GM12864 (cell line): ENCODE measurements at regions not wholly inside any gene's neighbourhood (a gene's known extent, or its start where the extent isn't known, plus 50 kb on each side); places are given as distances from the start of the nearest gene placed in this dataset.

Source experiments
- DNase-seq: peaks from one replicate; pipeline ENCODE4 v3.0.0-alpha.2; 2011; ENCODE audit warnings: low read depth
- H3K4me3 ChIP-seq: 2 replicates; pipeline ENCODE4 v1.5.1; 2011; ENCODE audit warnings: mild to moderate bottlenecking, low read depth, low read length, control low read depth
- CTCF ChIP-seq: IDR thresholded peaks from 2 replicates; pipeline ENCODE4 v1.5.1; 2011; ENCODE audit warnings: low read depth, mild to moderate bottlenecking, moderate library complexity, low read length, control low read depth, inconsistent platforms; ENCODE audit errors: missing control alignments

DNA sequence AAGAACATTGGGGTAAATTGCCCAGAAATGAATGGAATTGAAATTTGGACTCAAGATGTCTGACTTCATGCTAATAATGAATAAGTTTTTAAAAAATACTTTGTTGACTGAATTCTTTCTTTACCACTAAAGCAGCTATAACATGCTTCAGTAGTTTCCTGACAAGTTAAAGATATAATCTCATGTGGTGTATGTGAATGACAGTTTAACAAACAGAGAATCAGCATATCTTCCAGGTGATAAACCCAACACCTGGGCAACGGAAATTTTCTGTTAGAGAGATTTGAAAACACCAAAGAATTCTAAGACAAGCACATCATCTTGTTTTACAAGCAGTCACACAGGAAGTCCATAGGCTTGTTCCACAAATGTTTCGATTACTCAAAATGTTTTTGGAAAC lies 372.6 kb upstream of the VRK2 start:
- no peak for DNase-seq
- no peak overlapping the region for H3K4me3 ChIP-seq
- no peak for TF ChIP-seq CTCF

GRCh38 chr2:57674743-57675142 lies 371.9 kb upstream of the VRK2 start:
- TF ChIP-seq CTCF: no peak
- no peak for DNase-seq
- no peak overlapping the region for H3K4me3 ChIP-seq

- no peak overlapping the region for H3K4me3 ChIP-seq
- no peak for TF ChIP-seq CTCF
- no peak for DNase-seq
Measured at GRCh38 chr2:57677296-57677695, 369.3 kb upstream of the VRK2 start.

- no peak overlapping the region for H3K4me3 ChIP-seq
- TF ChIP-seq CTCF: no peak
- no peak for DNase-seq
Measured at GRCh38 chr2:57681650-57682049, 365.0 kb upstream of the VRK2 start.

- no peak for TF ChIP-seq CTCF
- no peak for DNase-seq
- H3K4me3 ChIP-seq: no peak overlapping the region
Measured at GRCh38 chr2:57685032-57685431, 361.6 kb upstream of the VRK2 start.

DNA sequence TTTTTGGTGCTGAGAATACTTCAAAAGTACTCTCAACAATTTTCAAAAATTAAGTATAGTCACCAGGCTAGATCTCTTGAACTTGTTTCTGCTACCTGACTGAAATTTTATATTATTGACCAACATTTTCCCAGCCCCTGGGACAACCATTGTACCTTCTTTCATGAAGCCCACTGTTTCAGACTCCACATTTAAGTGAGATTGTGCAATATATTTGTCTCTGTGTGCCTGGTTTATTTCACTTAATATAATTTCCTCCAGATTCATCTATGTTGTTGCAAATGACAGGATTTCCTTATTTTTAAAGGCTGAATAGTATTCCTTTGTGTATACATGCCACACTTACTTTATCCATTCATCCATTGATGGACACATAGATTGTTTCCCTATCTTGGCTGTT lies 354.2 kb upstream of the VRK2 start:
- TF ChIP-seq CTCF: no peak
- no peak for DNase-seq
- H3K4me3 ChIP-seq: no peak overlapping the region

DNA sequence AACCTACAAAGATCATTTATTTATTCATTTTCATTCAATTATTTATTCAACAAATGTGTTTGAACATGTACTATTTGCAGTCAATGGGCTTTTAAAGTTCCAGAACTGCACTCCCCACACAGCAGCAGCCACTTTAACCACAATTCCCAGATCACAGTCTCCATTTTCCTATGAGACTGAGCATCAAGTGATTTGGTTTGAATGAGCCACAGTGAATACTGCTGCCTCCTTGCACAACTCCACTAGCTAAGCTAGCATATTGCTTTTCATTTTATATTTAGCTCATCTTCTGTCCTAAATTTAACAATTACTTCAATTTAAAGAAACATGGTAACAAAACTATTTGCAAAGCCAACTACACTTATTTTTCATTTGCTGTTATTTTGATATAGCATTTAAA lies 353.4 kb upstream of the VRK2 start:
- TF ChIP-seq CTCF: no peak
- no peak for DNase-seq

More for the DNA sequence above, 353.4 kb upstream of the VRK2 start:
- no peak overlapping the region for H3K4me3 ChIP-seq
